NCI-H82 treated with DMSO at 0.1 percent for 48 hours (cell line): ENCODE measurements at regions not wholly inside any gene's neighbourhood (a gene's known extent, or its start where the extent isn't known, plus 50 kb on each side); places are given as distances from the start of the nearest gene placed in this dataset.

ENCODE experiments used
- DNase-seq: peaks from one replicate; lab custom pipeline; 2025; ENCODE audit not compliant: unreplicated experiment; lab: John Stamatoyannopoulos, UW

- DNase-seq: no peak
Measured at GRCh38 chr6:48826901-48827701, 636.0 kb downstream of the MMUT start.

GRCh38 chr6:48826152-48826515 is 636.9 kb downstream of the MMUT start:
- no peak for DNase-seq

GRCh38 chr6:48825501-48826151 is 637.4 kb downstream of the MMUT start:
- DNase-seq: no peak

GRCh38 chr6:48818052-48818412 is 645.0 kb downstream of the MMUT start:
- DNase-seq: no peak

GRCh38 chr6:48817333-48818051 is 645.6 kb downstream of the MMUT start:
- no peak for DNase-seq

GRCh38 chr6:48814957-48815356 is 648.1 kb downstream of the MMUT start:
- DNase-seq: no peak

GRCh38 chr6:48813836-48814235 is 649.2 kb downstream of the MMUT start:
- DNase-seq: no peak

GRCh38 chr6:48809700-48810099 is 653.4 kb downstream of the MMUT start:
- DNase-seq: no peak

- no peak for DNase-seq
Measured at GRCh38 chr6:48809245-48809644, 653.8 kb downstream of the MMUT start.

- DNase-seq: no peak
Measured at GRCh38 chr6:48798296-48798695, 664.8 kb downstream of the MMUT start.

- DNase-seq: no peak
Measured at GRCh38 chr6:48782225-48782624, 671.2 kb upstream of the PTCHD4 start.

- DNase-seq: no peak
Measured at GRCh38 chr6:48777411-48777810, 666.4 kb upstream of the PTCHD4 start.

- no peak for DNase-seq
Measured at GRCh38 chr6:48775157-48775556, 664.2 kb upstream of the PTCHD4 start.

- no peak for DNase-seq
Measured at GRCh38 chr6:48774276-48774675, 663.3 kb upstream of the PTCHD4 start.

GRCh38 chr6:48766349-48766748 is 655.4 kb upstream of the PTCHD4 start:
- DNase-seq: no peak

- DNase-seq: peak; percentile 83
Measured at GRCh38 chr6:48765352-48765961, 654.5 kb upstream of the PTCHD4 start.

- no peak for DNase-seq
Measured at GRCh38 chr6:48764286-48765044, 653.5 kb upstream of the PTCHD4 start.

- DNase-seq: no peak
Measured at GRCh38 chr6:48757661-48758060, 646.7 kb upstream of the PTCHD4 start.

GRCh38 chr6:48755315-48755714 is 644.3 kb upstream of the PTCHD4 start:
- DNase-seq: no peak

GRCh38 chr6:48754641-48755040 is 643.6 kb upstream of the PTCHD4 start:
- peak; percentile 41 for DNase-seq

- no peak for DNase-seq
Measured at GRCh38 chr6:48750861-48751260, 639.9 kb upstream of the PTCHD4 start.
